H9 (cell line): ENCODE measurements at regions not wholly inside any gene's neighbourhood (a gene's known extent, or its start where the extent isn't known, plus 50 kb on each side); places are given as distances from the start of the nearest gene placed in this dataset.

Experiments
- DNase-seq: peaks from one replicate; pipeline ENCODE4 v3.0.0-alpha.2; 2017
- H2AFZ ChIP-seq: one replicate; pipeline ENCODE4 v1.6.1; 2013; ENCODE audit warnings: mild to moderate bottlenecking, low read length, control low read depth, moderate library complexity
- H2AK5ac ChIP-seq: 2 replicates; pipeline ENCODE4 v1.6.1; 2013; ENCODE audit warnings: low read length, control low read depth, mixed read lengths; ENCODE audit not compliant: insufficient read length
- H2BK120ac ChIP-seq: one replicate; pipeline ENCODE4 v1.6.1; 2013; ENCODE audit warnings: low read depth, mild to moderate bottlenecking, low read length, control low read depth, inconsistent platforms; ENCODE audit not compliant: poor library complexity, severe bottlenecking
- H2BK12ac ChIP-seq: 2 replicates; pipeline ENCODE4 v1.6.1; 2013; ENCODE audit warnings: low read length, control low read depth, mixed read lengths, low read depth; ENCODE audit not compliant: insufficient read length
- H2BK15ac ChIP-seq: 2 replicates; pipeline ENCODE4 v1.6.1; 2013; ENCODE audit warnings: low read depth, low read length, control low read depth
- H2BK20ac ChIP-seq: one replicate; pipeline ENCODE4 v1.6.1; 2013; ENCODE audit warnings: low read depth, mild to moderate bottlenecking, low read length, control low read depth, inconsistent platforms; ENCODE audit not compliant: poor library complexity, severe bottlenecking
- H2BK5ac ChIP-seq: 2 replicates; pipeline ENCODE4 v1.6.1; 2013; ENCODE audit warnings: low read length, control low read depth, mixed read lengths; ENCODE audit not compliant: insufficient read length
- H3K14ac ChIP-seq: 2 replicates; pipeline ENCODE4 v1.6.1; 2013; ENCODE audit warnings: low read length, control low read depth; ENCODE audit not compliant: insufficient read depth
- H3K18ac ChIP-seq: 2 replicates; pipeline ENCODE4 v1.6.1; 2013; ENCODE audit warnings: low read depth, mild to moderate bottlenecking, mixed read lengths, low read length, control low read depth; ENCODE audit not compliant: insufficient read length
- H3K23ac ChIP-seq: 2 replicates; pipeline ENCODE4 v1.6.1; 2013; ENCODE audit warnings: low read length, control low read depth, mixed read lengths, low read depth; ENCODE audit not compliant: insufficient read length
- H3K23me2 ChIP-seq: 2 replicates; pipeline ENCODE4 v1.6.1; 2013; ENCODE audit warnings: low read depth, mild to moderate bottlenecking, mixed read lengths, low read length, control low read depth; ENCODE audit not compliant: insufficient read length, poor library complexity, severe bottlenecking
- H3K27ac ChIP-seq: 2 replicates; pipeline ENCODE4 v1.5.1; 2013; ENCODE audit warnings: low read length, control low read depth, mixed read lengths, low read depth; ENCODE audit not compliant: insufficient read length
- H3K27me3 ChIP-seq: 2 replicates; pipeline ENCODE4 v1.6.1; 2013; ENCODE audit warnings: low read length, control low read depth, inconsistent platforms; ENCODE audit not compliant: insufficient read depth
- H3K4ac ChIP-seq: 2 replicates; pipeline ENCODE4 v1.6.1; 2013; ENCODE audit warnings: low read depth, mild to moderate bottlenecking, control low read depth, inconsistent platforms, low read length, moderate library complexity
- H3K4me1 ChIP-seq: 2 replicates; pipeline ENCODE4 v1.6.1; 2013; ENCODE audit warnings: low read length, control low read depth, inconsistent platforms; ENCODE audit not compliant: insufficient read depth
- H3K4me2 ChIP-seq: 2 replicates; pipeline ENCODE4 v1.6.1; 2013; ENCODE audit warnings: low read length, control low read depth, mixed read lengths; ENCODE audit not compliant: insufficient read length, insufficient read depth
- H3K56ac ChIP-seq: 2 replicates; pipeline ENCODE4 v1.6.1; 2013; ENCODE audit warnings: low read depth, mild to moderate bottlenecking, mixed read lengths, low read length, control low read depth; ENCODE audit not compliant: insufficient read length
- H3K79me1 ChIP-seq: 2 replicates; pipeline ENCODE4 v1.6.1; 2013; ENCODE audit warnings: low read depth, mild to moderate bottlenecking, moderate library complexity, low read length, control low read depth, inconsistent platforms; ENCODE audit not compliant: insufficient read depth, poor library complexity, severe bottlenecking
- H3K79me2 ChIP-seq: 2 replicates; pipeline ENCODE4 v1.6.1; 2013; ENCODE audit warnings: low read length, control low read depth, inconsistent platforms; ENCODE audit not compliant: insufficient read depth
- H3K9ac ChIP-seq: 2 replicates; pipeline ENCODE4 v1.6.1; 2013; ENCODE audit warnings: low read length, control low read depth, mixed read lengths; ENCODE audit not compliant: insufficient read length; ENCODE audit errors: extremely low read depth
- H3K9me3 ChIP-seq: one replicate; pipeline ENCODE4 v1.6.1; 2013; ENCODE audit warnings: low read depth, low read length, inconsistent platforms; ENCODE audit not compliant: control insufficient read depth
- H3T11ph ChIP-seq: one replicate; pipeline ENCODE4 v1.6.1; 2013; ENCODE audit warnings: mild to moderate bottlenecking, low read length, control low read depth, inconsistent platforms
- H4K20me1 ChIP-seq: one replicate; pipeline ENCODE4 v1.6.1; 2013; ENCODE audit not compliant: control insufficient read depth, insufficient read length, insufficient read depth
- H4K5ac ChIP-seq: 2 replicates; pipeline ENCODE4 v1.6.1; 2013; ENCODE audit warnings: low read depth, mild to moderate bottlenecking, mixed read lengths, low read length, control low read depth; ENCODE audit not compliant: insufficient read length
- H4K8ac ChIP-seq: replicated peaks from 2 replicates; pipeline ENCODE4 v1.6.1; 2013; ENCODE audit warnings: low read length, control low read depth, mixed read lengths, low read depth; ENCODE audit not compliant: insufficient read length
- H4K91ac ChIP-seq: 2 replicates; pipeline ENCODE4 v1.6.1; 2013; ENCODE audit warnings: low read depth, mild to moderate bottlenecking, moderate library complexity, mixed read lengths, low read length, control low read depth; ENCODE audit not compliant: insufficient read length
- H3K27ac Mint-ChIP-seq, 3 experiments: 2 replicates in 2 of 3; 3 replicates in 1 of 3; pipeline ENCODE4 v1.8.0; 2020 to 2021; ENCODE audit warnings: mixed read lengths in 3 of 3, mild to moderate bottlenecking in 1 of 3, moderate library complexity in 1 of 3
- H3K27me3 Mint-ChIP-seq: 2 replicates; pipeline ENCODE4 v1.8.0; 2021; ENCODE audit warnings: low read depth, mild to moderate bottlenecking, moderate library complexity, mixed read lengths
- H3K36me3 Mint-ChIP-seq, 3 experiments: 2 replicates in 2 of 3; 3 replicates in 1 of 3; pipeline ENCODE4 v1.8.0; 2020 to 2021; ENCODE audit warnings: low read depth in 3 of 3, mixed read lengths in 3 of 3; ENCODE audit not compliant: insufficient read depth in 1 of 3
- H3K4me1 Mint-ChIP-seq, 2 experiments: 2 replicates each; pipeline ENCODE4 v1.8.0; 2020; ENCODE audit warnings: mixed read lengths in 2 of 2
- H3K4me3 Mint-ChIP-seq, 2 experiments: 2 replicates in 1 of 2; 3 replicates in 1 of 2; pipeline ENCODE4 v1.8.0; 2020 to 2021; ENCODE audit warnings: mild to moderate bottlenecking in 2 of 2, mixed read lengths in 2 of 2, moderate library complexity in 1 of 2
- H3K9me3 Mint-ChIP-seq, 2 experiments: 2 replicates in 1 of 2; 3 replicates in 1 of 2; pipeline ENCODE4 v1.8.0; 2020; ENCODE audit warnings: mild to moderate bottlenecking in 2 of 2, mixed read lengths in 2 of 2, moderate library complexity in 1 of 2
- CTCF ChIP-seq: fragments of 200-600 bp; sonication (generic); conservative IDR thresholded peaks from 3 replicates; pipeline ENCODE4 v1.8.0; 2021; ENCODE audit warnings: antibody characterized with exemption, mild to moderate bottlenecking
- WGBS: extraction: QIAGEN DNeasy Blood & Tissue Kit; methylation state at CpG from one replicate; pipeline ENCODE4 v1.1.7; 2013; ENCODE audit warnings: missing lambda C conversion rate, low lambda C conversion rate, mixed read lengths; ENCODE audit not compliant: insufficient read length; ENCODE audit errors: extremely low coverage; 5-methylcytosine and 5-hydroxymethylcytosine counted together

- Histone ChIP-seq H3K9me3 (no peaks in the 10 kb centered on the region), H3K4me2 (no peak overlapping the region), H4K91ac (no peak overlapping the region), H2BK12ac (no peak overlapping the region), H3K4me1 (no peaks in the 10 kb centered on the region), H3K9ac (no peak overlapping the region), H4K5ac (no peak overlapping the region), H2BK20ac (no peak overlapping the region), H3K18ac (no peak overlapping the region), H3K4ac (no peak overlapping the region), H2BK15ac (no peak overlapping the region), H4K20me1 (no peaks in the 10 kb centered on the region), H3K56ac (no peak overlapping the region), H3K23me2 (peaks cover 2% of the 10 kb centered on the region), H3K27me3 (no peaks in the 10 kb centered on the region), H2AFZ (no peak overlapping the region), H2BK5ac (no peak overlapping the region), H3K79me2 (no peaks in the 10 kb centered on the region), H3K79me1 (no peaks in the 10 kb centered on the region), H2BK120ac (no peak overlapping the region), H3K27ac (no peak overlapping the region), H3K23ac (no peak overlapping the region), H3K14ac (no peak overlapping the region), H2AK5ac (no peak overlapping the region), H4K8ac (no peak overlapping the region), H3T11ph (no peak overlapping the region)
- no peak for DNase-seq
- Mint-ChIP-seq H3K27me3 (peaks cover 18% of the 10 kb centered on the region), H3K4me1 (peaks cover 6 to 26% of the 10 kb centered on the region in 2 experiments), H3K9me3 (no peaks in the 10 kb centered on the region), H3K4me3 (no peak overlapping the region), H3K36me3 (no peaks in the 10 kb centered on the region), H3K27ac (no peak overlapping the region)
- no peak for TF ChIP-seq CTCF
- WGBS = no CpG with 5 or more reads among the region's 3 CpGs
Measured at GRCh38 chr2:9093324-9093723, 89.8 kb upstream of the MBOAT2 start.
